ENCODE measurements at regions not wholly inside any gene's neighbourhood (a gene's known extent, or its start where the extent isn't known, plus 50 kb on each side); places are given as distances from the start of the nearest gene placed in this dataset.

- no peak for DNase-seq (ENCODE audit: low read depth)
Observed at GRCh38 chr3:22893101-22893500, 310.0 kb upstream of the UBE2E2 start.

- DNase-seq (ENCODE audit: low read depth), result no peak
Observed at GRCh38 chr3:22893644-22894325, 309.3 kb upstream of the UBE2E2 start.

GRCh38 chr3:22894865-22895264, 308.3 kb upstream of the UBE2E2 start:
- DNase-seq (ENCODE audit: low read depth), result no peak

- no peak for DNase-seq (ENCODE audit: low read depth)
Observed at GRCh38 chr3:22895671-22896070, 307.5 kb upstream of the UBE2E2 start.

- no peak for DNase-seq (ENCODE audit: low read depth)
Observed at GRCh38 chr3:22898558-22898957, 304.6 kb upstream of the UBE2E2 start.

GRCh38 chr3:22899441-22899840, 303.7 kb upstream of the UBE2E2 start:
- DNase-seq (ENCODE audit: low read depth), result no peak

GRCh38 chr3:22900296-22900695, 302.8 kb upstream of the UBE2E2 start:
- no peak for DNase-seq (ENCODE audit: low read depth)

- DNase-seq (ENCODE audit: low read depth), result no peak
Observed at GRCh38 chr3:22901684-22902083, 301.4 kb upstream of the UBE2E2 start.

- no peak for DNase-seq (ENCODE audit: low read depth)
Observed at GRCh38 chr3:22907161-22907780, 295.9 kb upstream of the UBE2E2 start.

- no peak for DNase-seq (ENCODE audit: low read depth)
Observed at GRCh38 chr3:22907796-22908195, 295.3 kb upstream of the UBE2E2 start.

- no peak for DNase-seq (ENCODE audit: low read depth)
Observed at GRCh38 chr3:22908989-22909507, 294.1 kb upstream of the UBE2E2 start.

GRCh38 chr3:22916933-22917332, 286.2 kb upstream of the UBE2E2 start:
- no peak for DNase-seq (ENCODE audit: low read depth)

- no peak for DNase-seq (ENCODE audit: low read depth)
Observed at GRCh38 chr3:22920006-22920405, 283.1 kb upstream of the UBE2E2 start.

GRCh38 chr3:22922317-22922716, 280.8 kb upstream of the UBE2E2 start:
- no peak for DNase-seq (ENCODE audit: low read depth)

GRCh38 chr3:22923711-22924110, 279.4 kb upstream of the UBE2E2 start:
- DNase-seq (ENCODE audit: low read depth), result no peak

GRCh38 chr3:22928216-22929110, 274.7 kb upstream of the UBE2E2 start:
- DNase-seq (ENCODE audit: low read depth), result no peak

GRCh38 chr3:22933051-22933840, 269.9 kb upstream of the UBE2E2 start:
- DNase-seq (ENCODE audit: low read depth), result no peak

GRCh38 chr3:22933841-22934116, 269.3 kb upstream of the UBE2E2 start:
- no peak for DNase-seq (ENCODE audit: low read depth)

- DNase-seq (ENCODE audit: low read depth), result no peak
Observed at GRCh38 chr3:22935040-22935439, 268.1 kb upstream of the UBE2E2 start.

- no peak for DNase-seq (ENCODE audit: low read depth)
Observed at GRCh38 chr3:22937536-22937935, 265.6 kb upstream of the UBE2E2 start.

- no peak for DNase-seq (ENCODE audit: low read depth)
Observed at GRCh38 chr3:22938739-22939138, 264.4 kb upstream of the UBE2E2 start.

- DNase-seq (ENCODE audit: low read depth), result no peak
Observed at GRCh38 chr3:22939349-22939748, 263.8 kb upstream of the UBE2E2 start.
